ENCODE measurements at regions not wholly inside any gene's neighbourhood (a gene's known extent, or its start where the extent isn't known, plus 50 kb on each side); places are given as distances from the start of the nearest gene placed in this dataset.

- no peak overlapping the region for H3K4me3 ChIP-seq (ENCODE audit: insufficient read depth, low read depth, low read length)
- no peaks in the 10 kb centered on the region for H3K4me1 ChIP-seq (ENCODE audit: insufficient read depth, low read length)
- H3K4me2 ChIP-seq (ENCODE audit: low read length), result no peak overlapping the region
- no peaks in the 10 kb centered on the region for H3K9me3 ChIP-seq (ENCODE audit: insufficient read depth, low read depth, low read length)
- H4K20me1 ChIP-seq (ENCODE audit: insufficient read depth, low read length), result no peaks in the 10 kb centered on the region
- FAIRE-seq (no peak), DNase-seq (ENCODE audit: low read depth) (no peak)
- H3K9ac ChIP-seq (ENCODE audit: low read length), result no peak overlapping the region
- H3K27me3 ChIP-seq (ENCODE audit: insufficient read depth, low read length), result no peaks in the 10 kb centered on the region
- H3K27ac ChIP-seq (ENCODE audit: low read depth, low read length), result no peak overlapping the region
- H3K9me3 Mint-ChIP-seq (ENCODE audit: unreplicated experiment), result peaks cover 3% of the 10 kb centered on the region
- H3K36me3 ChIP-seq (ENCODE audit: insufficient read depth, low read length), result no peaks in the 10 kb centered on the region
- TF ChIP-seq CTCF (IDR thresholded peaks at IDR 0.05; ENCODE audit: insufficient read depth, low read depth, low read length) (no peak), EZH2 (IDR thresholded peaks at IDR 0.05; ENCODE audit: insufficient read depth, low read length) (no peak)
- no peaks in the 10 kb centered on the region for H3K4me1 Mint-ChIP-seq (ENCODE audit: low read depth, unreplicated experiment)
- H3K36me3 Mint-ChIP-seq (ENCODE audit: low read depth, unreplicated experiment), result no peaks in the 10 kb centered on the region
- H2AFZ ChIP-seq (ENCODE audit: low read depth, low read length), result no peak overlapping the region
- H3K79me2 ChIP-seq (ENCODE audit: insufficient read depth, low read length), result no peaks in the 10 kb centered on the region
- no peak overlapping the region for H3K4me3 Mint-ChIP-seq (ENCODE audit: unreplicated experiment)
- no peak overlapping the region for H3K27ac Mint-ChIP-seq (ENCODE audit: unreplicated experiment)
- no peaks in the 10 kb centered on the region for H3K27me3 Mint-ChIP-seq (ENCODE audit: low read depth, unreplicated experiment)
Observed at GRCh38 chr20:11728937-11729336, 188.8 kb upstream of the BTBD3 start.

DNA sequence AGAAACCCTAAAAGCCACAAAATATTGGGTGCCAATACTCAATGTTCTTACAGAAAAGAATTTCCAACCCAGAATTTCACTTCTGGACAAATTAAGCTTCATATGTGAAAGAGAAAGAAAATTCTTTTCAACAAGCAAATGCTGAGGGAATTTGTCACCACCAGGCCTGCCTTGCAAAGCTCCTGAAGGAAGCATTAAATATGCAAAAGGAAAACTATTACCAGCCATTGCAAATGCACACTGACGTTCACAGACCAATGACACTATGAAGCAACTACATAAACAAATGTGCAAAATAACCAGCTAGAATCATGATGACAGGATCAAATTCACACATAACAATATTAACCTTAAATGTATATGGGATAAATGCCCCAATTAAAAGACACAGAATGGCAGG, 187.9 kb upstream of the BTBD3 start:
- DNase-seq (ENCODE audit: low read depth) (no peak), FAIRE-seq (no peak)
- Histone ChIP-seq H3K4me2 (ENCODE audit: low read length) (no peak overlapping the region), H3K79me2 (ENCODE audit: insufficient read depth, low read length) (no peaks in the 10 kb centered on the region), H3K4me3 (ENCODE audit: insufficient read depth, low read depth, low read length) (no peak overlapping the region), H3K9me3 (ENCODE audit: insufficient read depth, low read depth, low read length) (no peaks in the 10 kb centered on the region), H3K27me3 (ENCODE audit: insufficient read depth, low read length) (no peaks in the 10 kb centered on the region), H3K27ac (ENCODE audit: low read depth, low read length) (no peak overlapping the region), H2AFZ (ENCODE audit: low read depth, low read length) (no peak overlapping the region), H3K4me1 (ENCODE audit: insufficient read depth, low read length) (no peaks in the 10 kb centered on the region), H3K9ac (ENCODE audit: low read length) (no peak overlapping the region), H3K36me3 (ENCODE audit: insufficient read depth, low read length) (no peaks in the 10 kb centered on the region), H4K20me1 (ENCODE audit: insufficient read depth, low read length) (no peaks in the 10 kb centered on the region)
- Mint-ChIP-seq H3K27me3 (ENCODE audit: low read depth, unreplicated experiment) (peaks cover 2% of the 10 kb centered on the region), H3K9me3 (ENCODE audit: unreplicated experiment) (peaks cover 3% of the 10 kb centered on the region), H3K36me3 (ENCODE audit: low read depth, unreplicated experiment) (no peaks in the 10 kb centered on the region), H3K27ac (ENCODE audit: unreplicated experiment) (no peak overlapping the region), H3K4me1 (ENCODE audit: low read depth, unreplicated experiment) (no peaks in the 10 kb centered on the region), H3K4me3 (ENCODE audit: unreplicated experiment) (no peak overlapping the region)
- TF ChIP-seq CTCF (IDR thresholded peaks at IDR 0.05; ENCODE audit: insufficient read depth, low read depth, low read length) (no peak), EZH2 (IDR thresholded peaks at IDR 0.05; ENCODE audit: insufficient read depth, low read length) (no peak)

DNA sequence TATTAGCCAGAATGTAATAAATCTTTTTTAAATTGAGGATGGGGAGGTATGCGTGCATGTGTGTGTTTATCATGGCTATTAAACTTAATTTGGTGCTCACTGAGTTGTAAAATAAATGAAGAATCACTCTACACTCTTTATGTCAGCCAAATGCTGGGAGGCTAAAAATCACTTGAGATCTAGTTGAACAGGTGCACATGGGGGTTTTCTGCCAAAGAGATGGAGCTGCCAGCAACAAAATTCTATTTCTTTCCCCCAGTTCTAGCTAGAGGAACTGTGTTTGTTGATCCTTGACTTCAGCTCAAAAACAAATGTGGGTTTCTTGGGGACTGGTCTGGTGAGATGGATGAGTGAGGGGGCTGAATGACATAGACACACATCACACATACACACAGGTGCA, 183.3 kb upstream of the BTBD3 start:
- Histone ChIP-seq H3K9ac (ENCODE audit: low read length) (no peak overlapping the region), H3K27me3 (ENCODE audit: insufficient read depth, low read length) (no peaks in the 10 kb centered on the region), H3K9me3 (ENCODE audit: insufficient read depth, low read depth, low read length) (no peaks in the 10 kb centered on the region), H3K36me3 (ENCODE audit: insufficient read depth, low read length) (no peaks in the 10 kb centered on the region), H3K4me2 (ENCODE audit: low read length) (no peak overlapping the region), H3K4me1 (ENCODE audit: insufficient read depth, low read length) (no peaks in the 10 kb centered on the region), H3K27ac (ENCODE audit: low read depth, low read length) (no peak overlapping the region), H3K79me2 (ENCODE audit: insufficient read depth, low read length) (no peaks in the 10 kb centered on the region), H2AFZ (ENCODE audit: low read depth, low read length) (no peak overlapping the region), H3K4me3 (ENCODE audit: insufficient read depth, low read depth, low read length) (no peak overlapping the region), H4K20me1 (ENCODE audit: insufficient read depth, low read length) (no peaks in the 10 kb centered on the region)
- Mint-ChIP-seq H3K27me3 (ENCODE audit: low read depth, unreplicated experiment) (peaks cover 4% of the 10 kb centered on the region), H3K4me1 (ENCODE audit: low read depth, unreplicated experiment) (no peaks in the 10 kb centered on the region), H3K27ac (ENCODE audit: unreplicated experiment) (no peak overlapping the region), H3K4me3 (ENCODE audit: unreplicated experiment) (no peak overlapping the region), H3K36me3 (ENCODE audit: low read depth, unreplicated experiment) (no peaks in the 10 kb centered on the region), H3K9me3 (ENCODE audit: unreplicated experiment) (peaks cover 3% of the 10 kb centered on the region)
- TF ChIP-seq EZH2 (IDR thresholded peaks at IDR 0.05; ENCODE audit: insufficient read depth, low read length), result no peak
- no peak for TF ChIP-seq CTCF (IDR thresholded peaks at IDR 0.05; ENCODE audit: insufficient read depth, low read depth, low read length)
- FAIRE-seq (no peak), DNase-seq (ENCODE audit: low read depth) (no peak)
